CD1c-positive myeloid dendritic cell (primary cell): ENCODE measurements at regions not wholly inside any gene's neighbourhood (a gene's known extent, or its start where the extent isn't known, plus 50 kb on each side); places are given as distances from the start of the nearest gene placed in this dataset.
"Not testable (repeated sequence)": the region's sequence is repeated elsewhere in the genome, so short reads cannot be mapped to it uniquely, and the experiment has no call there.

ENCODE experiments used
- DNase-seq: peaks from one replicate; pipeline ENCODE4 v3.0.0-alpha.2; 2016; ENCODE audit errors: extremely low spot score

DNA sequence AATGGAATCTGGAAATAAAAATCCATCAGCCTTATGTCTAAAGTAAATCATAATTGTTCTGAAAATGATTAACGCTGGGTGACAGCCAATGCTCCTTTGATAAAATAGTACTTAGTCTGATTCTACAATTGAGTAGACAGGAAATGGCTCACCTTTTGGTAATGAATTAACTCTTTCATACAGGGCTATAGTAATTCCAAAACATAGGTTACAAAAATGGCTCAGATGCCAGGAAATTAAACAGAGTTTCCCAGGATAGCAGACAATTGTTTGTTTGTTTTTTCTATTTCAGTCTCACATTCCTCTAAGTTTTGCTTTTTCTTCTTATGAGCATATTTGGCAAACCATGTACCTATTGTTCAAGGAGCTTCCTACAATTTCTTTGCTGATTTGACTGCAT is 257.2 kb upstream of the EPHA7 start:
- no peak for DNase-seq

DNA sequence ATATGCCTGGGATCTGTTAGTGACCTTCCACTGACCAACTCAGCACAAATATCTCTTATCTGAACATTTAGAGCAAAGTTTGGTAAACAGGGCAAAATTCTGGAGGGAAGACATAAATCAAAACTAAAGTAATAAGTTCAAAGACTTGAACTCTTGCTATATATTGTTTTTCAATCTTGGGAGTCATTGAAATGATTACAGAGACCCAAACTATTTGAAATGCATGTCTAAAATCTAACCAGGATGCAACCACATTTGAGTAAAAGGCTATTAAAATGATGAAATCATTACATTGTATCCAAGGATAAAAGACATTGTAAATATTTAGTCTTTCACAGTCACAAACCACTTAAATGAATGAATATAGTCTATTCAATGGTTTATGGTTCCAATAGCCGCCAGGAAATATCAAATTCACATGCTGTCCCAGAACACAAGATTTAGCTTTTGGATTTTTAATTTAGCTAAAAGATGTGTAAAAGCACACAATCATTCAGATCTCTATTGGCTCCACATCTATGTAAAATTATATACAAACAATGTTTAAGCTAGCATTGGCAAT is 256.6 kb upstream of the EPHA7 start:
- DNase-seq: no peak

DNA sequence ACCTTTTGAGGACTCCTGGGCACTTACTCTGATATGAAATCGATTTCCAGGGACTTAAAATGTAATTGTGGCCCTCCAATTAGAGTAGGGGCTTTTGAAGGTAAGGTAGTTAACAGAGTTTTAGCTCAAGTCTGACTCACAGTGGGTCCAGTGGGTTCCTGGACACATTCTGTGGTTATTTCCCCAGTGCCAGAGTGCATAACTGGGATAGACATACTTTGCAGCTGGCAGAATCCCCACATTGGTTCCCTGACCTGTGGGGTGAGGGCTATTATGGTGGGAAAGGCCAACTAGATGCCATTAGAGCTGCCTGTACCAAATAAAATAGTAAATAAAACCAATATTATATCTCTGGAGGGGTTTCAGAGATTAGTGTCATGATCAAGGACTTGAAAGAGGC is 243.8 kb upstream of the EPHA7 start:
- DNase-seq: no peak

DNA sequence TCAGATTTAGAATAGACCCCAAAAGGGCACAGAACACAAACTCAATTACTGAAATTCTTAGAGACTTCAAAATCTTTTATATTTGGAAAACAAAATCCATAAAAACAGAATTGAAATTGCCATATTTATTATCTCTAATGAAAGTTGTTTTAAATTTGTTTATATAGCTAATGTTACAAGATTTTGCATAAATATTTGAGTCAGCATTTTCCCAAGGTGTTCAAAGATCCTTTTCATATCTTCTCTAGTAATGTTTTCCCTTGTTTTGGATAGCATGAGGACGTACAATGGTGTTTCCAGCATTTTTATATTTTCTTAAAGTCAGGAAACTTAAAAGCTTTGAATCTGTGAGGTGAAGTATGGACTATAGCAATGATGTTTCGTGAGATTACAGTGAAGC is 235.2 kb upstream of the EPHA7 start:
- DNase-seq: no peak

DNA sequence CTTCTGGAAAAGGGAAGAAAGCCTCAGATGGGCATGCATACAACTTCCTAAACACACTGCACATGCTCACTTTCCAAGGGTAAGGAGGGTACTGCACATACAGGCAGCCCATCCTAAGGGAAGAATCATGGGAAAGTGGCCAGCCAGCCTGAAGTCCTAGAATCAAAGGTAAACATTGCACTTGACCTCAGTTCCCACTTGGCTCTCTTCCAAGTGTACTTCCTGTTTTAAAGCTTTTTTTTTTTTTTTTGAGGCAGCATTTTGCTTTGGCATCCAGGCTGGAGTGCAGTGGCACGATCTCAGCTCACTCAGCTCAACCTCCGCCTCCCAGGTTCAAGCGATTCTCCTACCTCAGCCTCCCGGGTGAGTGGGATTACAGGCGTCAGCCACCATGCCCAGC is 225.3 kb upstream of the EPHA7 start:
- DNase-seq: no peak

DNA sequence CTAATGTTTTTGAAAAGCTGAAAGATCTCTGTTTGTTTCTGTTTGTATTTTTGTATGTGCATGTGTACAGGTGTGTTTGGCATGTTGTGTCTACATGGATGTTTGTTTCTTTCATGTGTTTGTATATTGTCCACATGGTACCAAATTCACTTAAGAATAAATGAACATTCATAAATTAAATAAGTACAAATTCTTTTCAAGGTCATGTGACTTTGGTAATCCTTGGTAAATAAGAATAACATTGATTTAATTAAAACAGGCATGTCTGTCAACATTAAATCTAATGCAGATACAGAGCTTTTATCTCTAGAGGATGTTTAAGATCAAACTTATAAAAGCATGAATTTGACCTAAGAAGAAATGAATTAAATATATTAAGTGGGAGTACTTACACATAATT is 219.8 kb upstream of the EPHA7 start:
- DNase-seq: no peak

DNA sequence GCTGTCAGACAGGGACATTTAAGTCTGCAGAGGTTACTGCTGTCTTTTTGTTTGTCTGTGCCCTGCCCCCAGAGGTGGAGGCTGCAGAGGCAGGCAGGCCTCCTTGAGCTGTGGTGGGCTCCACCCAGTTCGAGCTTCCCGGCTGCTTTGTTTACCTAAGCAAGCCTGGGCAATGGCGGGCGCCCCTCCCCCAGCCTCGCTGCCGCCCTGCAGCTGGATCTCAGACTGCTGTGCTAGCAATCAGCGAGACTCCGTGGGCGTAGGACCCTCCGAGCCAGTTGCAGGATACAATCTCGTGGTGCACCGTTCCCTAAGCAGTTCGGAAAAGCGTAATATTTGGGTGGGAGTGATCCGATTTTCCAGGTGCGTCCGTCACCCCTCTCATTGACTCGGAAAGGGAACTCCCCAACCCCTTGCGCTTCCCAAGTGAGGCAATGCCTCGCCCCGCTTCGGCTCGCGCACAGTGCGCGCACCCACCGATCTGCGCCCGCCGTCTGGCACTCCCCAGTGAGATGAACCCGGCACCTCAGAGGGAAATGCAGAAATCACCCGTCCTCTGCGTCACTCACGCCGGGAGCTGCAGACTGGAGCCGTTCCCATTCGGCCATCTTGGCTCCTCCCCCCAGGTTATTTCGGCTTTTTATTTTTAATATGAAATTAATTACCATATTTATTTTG is 217.8 kb upstream of the EPHA7 start:
- not testable (repeated sequence) for DNase-seq

DNA sequence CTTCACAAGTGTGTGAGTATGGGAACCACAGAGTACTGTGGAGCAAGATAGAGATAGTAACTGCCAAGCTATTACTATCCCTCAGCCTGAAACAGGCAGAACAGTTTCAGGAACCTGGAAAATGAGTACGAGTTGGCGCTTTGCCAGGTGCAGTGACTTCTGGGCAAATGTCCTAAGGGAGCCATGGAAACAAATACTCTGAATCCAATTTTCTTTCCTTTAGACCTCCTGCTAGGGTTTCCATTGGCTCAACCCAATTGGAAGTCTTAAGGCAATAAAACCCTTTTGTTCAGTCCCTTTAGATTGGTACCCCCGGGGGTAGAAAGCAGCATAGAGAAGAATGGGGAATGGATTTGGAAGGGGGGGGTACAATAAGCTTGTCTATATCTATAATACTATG is 205.0 kb upstream of the EPHA7 start:
- DNase-seq: no peak

DNA sequence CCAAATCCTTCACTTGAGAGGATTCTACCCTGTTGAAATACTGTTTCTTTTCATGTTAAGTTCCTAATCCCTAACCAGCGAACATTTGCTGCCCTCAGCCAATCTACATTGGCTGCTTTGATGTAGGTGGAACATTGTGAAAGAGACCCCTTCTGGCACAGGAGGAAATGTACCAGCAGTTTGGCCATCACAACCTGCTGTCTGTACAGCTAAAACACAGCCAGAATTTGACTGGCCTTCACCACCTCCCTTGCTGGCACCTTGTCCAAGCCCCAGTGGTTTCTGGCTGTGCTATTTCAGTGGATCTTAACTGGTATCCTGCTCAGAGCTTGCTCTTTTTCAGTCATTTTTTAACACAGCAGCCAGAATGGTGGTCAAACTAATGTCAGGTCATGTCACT is 202.1 kb upstream of the EPHA7 start:
- no peak for DNase-seq

DNA sequence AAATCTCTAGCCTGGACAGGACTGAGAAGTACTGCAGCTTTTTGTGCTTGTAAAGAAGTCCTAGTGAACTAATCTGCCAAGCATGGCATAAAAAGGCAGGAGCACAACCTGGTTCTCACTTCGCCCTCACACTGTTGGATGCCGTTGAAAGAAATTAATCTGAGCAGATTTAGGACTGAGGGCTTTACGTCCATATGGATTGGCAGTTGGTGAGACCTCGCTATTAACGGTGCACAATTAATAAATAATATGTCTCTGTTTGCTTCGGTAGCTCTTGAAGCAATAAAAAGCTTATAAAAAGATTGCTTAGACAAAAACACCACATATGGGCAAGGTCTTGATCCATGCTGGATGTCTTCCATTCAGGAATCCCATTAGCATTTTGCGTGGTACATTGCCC is 185.6 kb upstream of the EPHA7 start:
- DNase-seq: no peak

DNA sequence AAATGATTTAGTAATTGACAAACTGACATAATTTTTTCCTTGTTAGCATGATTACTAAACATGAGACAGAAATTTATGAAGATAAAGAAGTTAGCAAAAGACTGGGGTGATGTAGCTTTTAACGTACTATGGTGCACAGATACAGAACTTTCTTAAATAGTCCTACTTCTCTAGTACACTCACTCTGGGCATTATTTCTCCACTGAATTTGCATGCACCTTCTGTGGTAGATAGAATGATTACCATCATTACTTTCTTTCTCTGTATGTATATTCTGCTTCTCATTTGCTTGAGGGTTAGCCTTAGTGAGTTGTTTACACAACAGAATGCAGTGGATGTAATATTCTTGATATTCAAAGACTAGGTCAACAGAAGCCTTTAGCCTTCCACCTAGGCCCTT is 173.1 kb upstream of the EPHA7 start:
- DNase-seq: no peak

DNA sequence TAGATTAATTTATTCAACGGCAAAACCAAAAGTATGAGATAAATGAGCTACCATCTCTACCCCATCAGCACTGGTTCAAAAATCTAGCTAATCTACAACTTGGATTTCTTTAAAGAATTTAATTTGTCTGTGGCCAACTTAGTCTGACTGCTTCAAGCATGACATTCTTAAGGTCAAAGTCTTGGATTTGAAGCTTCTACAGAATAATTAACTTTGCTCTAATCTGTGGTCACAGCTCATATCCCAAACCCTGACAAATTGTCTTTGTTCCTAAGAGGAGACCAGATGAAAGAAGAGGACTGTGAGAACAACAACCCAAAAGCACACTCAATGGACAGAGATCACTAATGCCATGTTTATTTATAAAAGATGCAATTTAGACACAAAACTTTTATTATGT is 166.9 kb upstream of the EPHA7 start:
- no peak for DNase-seq

DNA sequence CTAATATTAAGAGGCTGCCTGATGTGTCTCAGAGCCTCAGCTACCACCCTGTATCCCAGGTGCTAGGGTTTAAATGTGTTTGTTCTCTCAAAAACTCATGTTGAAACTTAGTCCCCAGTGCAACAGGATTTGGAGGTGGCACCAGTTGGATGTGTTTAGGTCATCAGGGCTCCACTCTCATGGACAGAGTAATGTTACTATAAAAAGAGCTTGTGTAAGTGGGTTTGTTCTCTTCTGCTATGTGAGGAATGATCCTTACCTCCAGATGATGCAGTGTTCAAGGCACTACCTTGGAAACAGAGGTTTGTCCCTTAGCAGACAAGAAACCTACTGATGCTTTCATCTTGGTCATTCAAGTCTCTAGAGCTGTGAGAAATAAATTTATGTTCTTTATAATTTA is 164.9 kb upstream of the EPHA7 start:
- no peak for DNase-seq

DNA sequence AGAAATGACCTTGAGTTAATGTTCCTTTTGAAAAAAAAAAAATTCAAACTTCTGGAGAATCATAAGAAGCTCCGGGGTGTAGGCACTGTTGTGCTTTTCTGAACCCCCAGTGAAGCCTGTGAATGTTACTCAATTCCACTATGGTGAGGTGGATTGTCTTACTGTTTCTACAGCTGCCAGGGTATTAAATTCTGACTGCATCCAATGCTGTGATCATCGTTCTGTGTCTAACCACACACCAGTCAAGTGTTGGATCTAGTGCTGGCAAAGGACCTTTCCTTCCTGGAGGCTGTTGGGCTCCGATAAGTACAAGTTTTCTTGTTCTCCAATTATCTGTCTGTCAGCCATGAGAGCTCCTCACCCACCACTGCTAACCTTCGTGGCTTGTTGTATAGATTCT is 162.0 kb upstream of the EPHA7 start:
- no peak for DNase-seq

DNA sequence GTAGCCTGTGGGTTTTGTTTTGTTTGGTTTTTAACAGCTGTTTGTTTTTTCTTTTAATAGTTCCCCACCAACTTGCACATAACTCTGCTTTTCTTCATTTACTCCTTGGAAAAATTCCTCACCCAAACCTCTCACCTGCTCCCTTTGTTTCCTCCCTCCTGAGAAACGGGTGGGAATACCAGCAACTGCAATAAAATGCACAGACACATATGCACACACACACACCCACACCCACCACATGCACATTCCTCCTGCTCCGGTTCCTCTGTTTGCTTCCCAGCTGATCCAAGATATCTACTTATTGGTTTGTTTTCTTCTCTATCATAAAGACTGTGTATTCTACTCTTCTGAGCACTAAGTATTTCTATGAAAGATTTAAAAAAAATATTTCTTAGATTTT is 161.1 kb upstream of the EPHA7 start:
- DNase-seq: no peak

DNA sequence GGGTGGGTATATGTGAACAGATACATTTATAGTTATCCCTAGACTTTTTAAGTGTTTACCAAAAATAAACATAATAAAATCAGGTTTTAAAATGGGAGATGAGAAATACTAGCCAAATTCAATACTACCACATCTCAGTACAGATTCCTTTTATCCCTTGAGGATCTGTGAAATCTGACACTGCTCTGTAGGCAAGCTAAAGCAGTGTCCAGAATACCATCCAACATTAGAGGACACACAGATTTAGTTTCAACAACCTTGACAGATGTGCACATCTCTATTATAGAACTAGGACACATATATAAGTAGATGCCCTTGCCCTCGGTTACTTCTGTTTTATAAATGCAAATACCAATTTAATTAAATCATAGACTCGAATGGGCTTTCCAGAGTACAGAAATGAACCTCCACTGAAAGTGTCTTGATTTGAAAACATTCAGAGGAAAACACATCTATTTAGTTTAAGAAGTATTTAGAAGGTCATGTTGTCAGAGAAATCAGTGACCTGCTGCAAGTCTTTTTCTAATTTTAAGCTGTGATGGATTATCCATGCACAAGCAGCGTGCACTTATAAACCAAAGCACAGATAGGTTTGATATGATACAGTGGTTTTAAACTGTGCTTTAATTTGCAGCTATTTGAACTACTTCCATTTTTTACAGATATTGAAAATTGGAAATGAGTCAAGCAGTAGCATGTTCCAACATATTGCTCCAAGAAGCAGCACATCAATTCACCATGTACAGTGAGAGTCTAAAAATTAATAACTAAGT is 156.3 kb upstream of the EPHA7 start:
- no peak for DNase-seq

DNA sequence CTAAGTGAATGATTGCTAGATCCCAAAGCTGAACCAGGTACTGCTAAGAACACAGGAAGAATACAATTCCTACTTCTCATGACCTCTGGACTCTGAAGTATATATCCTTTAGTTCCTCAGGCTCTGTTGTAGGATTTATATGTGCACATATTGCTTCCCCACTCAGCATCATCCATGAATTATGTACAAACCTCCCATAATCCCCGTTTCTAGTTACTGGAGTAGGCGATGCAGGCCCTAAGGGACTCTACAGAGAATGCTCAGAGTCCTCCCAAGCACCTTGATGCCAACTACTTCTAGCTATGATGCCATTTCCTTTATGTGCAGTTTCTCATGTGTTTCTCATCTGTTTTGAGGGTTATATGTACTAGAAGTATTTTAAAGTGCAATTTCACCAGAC is 154.9 kb upstream of the EPHA7 start:
- DNase-seq: no peak

DNA sequence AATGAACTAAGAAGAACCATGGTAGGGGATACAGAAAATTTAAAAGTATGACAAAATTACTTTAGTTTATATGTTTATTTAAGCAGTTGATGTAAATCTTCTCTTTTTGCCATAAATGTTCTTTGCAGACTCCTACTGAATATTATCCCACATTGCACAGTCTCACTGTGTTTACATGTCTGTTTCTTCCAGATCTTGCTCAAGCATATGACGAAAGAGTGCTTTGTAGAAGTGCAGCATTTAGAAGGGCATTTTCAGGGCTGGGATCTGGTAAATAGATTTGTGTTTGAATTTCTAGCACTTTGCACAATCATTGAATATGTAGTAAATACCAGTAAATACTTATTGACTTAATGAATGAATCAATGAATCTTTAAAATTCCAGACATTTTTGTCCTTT is 152.0 kb upstream of the EPHA7 start:
- DNase-seq: no peak

DNA sequence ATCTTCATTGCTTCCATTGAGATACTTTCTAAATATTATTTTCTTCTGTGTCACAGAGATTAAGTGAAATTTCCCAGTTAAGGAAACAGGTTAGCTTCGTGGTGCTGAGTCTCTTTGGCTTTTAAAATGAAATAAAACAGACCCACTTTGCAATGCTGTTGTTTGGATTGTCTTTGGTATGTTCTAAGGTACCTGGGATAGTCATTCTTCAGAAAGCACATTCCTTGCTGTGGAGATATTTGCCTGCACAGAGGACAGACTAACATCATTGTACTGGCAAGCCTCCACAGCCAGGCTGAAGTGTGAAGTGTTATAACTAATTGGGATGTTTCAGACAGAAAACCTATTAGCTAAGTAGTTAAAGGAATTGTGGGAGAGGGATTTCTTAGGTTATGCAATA is 148.8 kb upstream of the EPHA7 start:
- no peak for DNase-seq

DNA sequence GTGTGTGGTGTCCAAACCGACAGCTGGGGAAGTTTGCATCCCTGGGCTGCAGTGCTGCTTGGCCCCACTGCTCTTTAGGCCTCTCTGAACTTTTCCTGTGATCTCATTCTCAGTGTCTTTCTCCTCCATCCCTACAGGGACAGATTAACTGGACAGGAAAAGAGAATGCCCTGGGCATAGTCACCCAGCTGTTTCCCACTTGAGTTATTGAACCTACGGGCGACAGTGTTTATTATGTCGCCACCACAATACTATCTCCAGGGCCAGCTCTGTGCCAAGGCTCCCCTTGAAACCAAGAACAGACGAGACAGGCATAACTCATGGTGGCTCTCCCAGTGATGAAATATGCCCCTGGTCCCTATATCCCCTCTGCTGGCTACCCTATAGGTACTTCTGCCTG is 147.8 kb upstream of the EPHA7 start:
- no peak for DNase-seq

DNA sequence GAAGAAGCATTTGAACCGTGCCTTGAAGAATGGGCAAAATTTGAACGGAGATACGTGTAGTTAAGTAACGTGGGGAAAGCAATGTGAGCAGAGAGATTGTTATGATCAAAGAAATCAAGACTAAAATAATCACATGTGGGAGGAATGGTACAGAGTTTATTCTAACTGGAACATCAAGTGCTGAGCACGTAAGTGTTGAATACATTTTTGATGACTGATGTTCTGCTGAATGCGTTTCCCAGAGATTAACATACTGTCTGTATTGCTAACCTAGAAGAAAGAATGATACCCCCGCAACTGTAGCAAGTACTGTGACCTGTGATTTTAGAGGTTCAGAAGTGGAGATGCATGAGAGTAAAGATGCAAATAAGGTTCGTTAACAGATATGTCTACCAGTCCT is 146.9 kb upstream of the EPHA7 start:
- no peak for DNase-seq

DNA sequence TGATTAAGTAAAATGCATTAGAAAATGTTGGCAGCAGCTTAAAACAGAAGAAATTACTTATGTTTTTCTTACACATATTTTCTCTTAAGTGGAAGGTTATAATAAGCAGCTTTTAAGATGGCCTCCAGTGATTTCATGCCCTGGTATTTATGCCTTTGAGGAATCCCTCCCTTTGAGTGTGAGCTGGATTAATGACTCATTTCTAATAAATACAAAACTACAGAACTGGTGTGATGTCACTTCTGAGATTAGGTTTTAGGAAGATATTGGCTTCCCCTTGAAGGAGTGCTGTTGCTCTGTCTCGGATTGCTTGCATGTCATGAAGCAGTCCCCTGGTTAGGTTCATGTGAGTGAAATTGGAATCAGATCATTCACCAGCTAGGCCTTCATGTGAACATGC is 143.2 kb upstream of the EPHA7 start:
- no peak for DNase-seq

DNA sequence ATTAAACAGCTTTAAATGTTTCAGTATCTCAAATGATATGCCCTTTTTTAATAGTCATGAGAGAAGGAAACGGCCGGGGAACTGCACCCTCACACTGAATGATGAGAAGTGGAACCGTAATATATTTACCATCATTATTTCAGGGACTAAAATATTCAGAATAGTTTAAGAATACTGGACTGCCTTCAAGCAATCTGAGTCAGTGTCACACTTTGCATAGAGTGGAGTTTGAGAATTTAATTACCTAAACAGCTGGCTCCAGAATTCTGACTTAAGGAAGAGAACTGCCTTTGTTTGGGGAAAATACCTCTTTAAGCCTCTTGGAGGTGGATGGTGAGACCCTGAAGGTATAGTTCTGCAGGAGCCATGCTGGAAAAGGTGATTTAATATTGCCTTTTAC is 135.9 kb upstream of the EPHA7 start:
- no peak for DNase-seq

DNA sequence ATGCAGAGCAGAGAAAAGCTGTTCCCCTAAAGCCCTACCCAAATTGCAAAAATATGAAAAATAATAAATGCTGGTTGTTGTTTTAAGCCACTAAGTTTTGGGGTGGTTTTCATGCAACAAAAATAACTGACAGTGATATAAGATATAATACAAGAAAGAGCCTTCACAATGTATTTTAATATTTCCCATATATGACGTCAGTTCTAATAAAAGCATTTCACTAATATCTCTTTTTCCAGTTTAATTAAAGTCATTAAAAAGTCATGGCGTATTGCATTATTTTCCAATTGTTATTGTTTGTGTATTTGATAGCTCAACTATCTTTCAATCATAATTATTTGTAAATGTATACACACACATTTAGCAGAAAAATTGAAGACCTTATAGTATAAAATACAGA is 134.7 kb upstream of the EPHA7 start:
- DNase-seq: no peak
